ENCODE measurements at regions not wholly inside any gene's neighbourhood (a gene's known extent, or its start where the extent isn't known, plus 50 kb on each side); places are given as distances from the start of the nearest gene placed in this dataset.

DNA sequence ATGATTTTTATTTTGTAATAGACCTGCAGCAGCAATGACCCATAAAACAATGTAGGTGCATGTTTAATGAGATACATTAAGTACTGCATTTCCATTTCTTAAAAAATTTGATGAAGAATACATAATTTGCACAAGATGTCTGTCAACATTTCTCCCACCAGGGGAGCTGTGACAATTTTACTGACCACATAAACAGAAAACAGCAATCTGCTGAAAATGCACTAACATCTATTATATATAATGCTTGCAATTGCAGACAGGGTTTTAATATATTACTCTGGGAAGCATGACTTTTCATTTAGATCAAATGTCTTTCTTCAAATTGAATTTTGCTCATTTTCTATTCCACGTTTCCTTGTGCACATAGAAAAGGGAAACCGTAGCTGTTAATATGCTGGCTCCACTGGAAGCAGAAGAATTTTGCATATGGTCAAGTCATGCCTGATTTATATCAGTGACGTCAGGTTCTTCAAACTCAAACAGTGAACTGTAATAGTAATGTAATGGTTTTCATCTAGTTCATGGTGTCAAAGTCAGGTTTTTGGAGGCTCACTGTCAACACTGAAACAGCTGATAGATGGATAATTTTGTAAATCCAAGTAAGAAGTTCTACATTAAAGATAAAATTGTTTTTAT, 79.8 kb upstream of the IGF1R start:
- DNase-seq (no peak), ATAC-seq (replicated peaks) (no peak)
- Mint-ChIP-seq H3K4me3 (no peak overlapping the region), H3K4me1 (no peaks in the 10 kb centered on the region), H3K9me3 (no peaks in the 10 kb centered on the region), H3K36me3 (no peaks in the 10 kb centered on the region), H3K27ac (no peak overlapping the region), H3K27me3 (peaks cover 13 to 20% of the 10 kb centered on the region in 2 donors)

DNA sequence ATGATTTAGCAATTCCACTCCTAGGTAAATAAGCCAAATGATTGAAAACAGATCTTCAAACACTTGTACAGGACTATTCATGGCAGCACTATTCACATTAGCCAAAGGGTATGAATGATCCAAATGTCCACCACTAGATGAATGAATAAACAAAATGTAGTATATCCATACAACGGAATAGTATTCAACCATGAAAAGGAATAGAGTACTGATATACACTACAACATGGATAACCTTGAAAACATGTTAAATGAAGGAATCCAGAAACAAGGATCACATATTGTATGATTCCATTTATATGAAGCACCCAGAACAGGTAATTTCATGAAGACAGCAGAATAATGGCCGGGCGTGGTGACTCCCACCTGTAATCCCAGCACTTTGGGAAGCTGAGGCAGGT, 78.2 kb upstream of the IGF1R start:
- Mint-ChIP-seq H3K36me3 (no peaks in the 10 kb centered on the region), H3K27me3 (peaks cover 13 to 24% of the 10 kb centered on the region in 2 donors), H3K4me1 (no peaks in the 10 kb centered on the region), H3K27ac (no peak overlapping the region), H3K4me3 (no peak overlapping the region), H3K9me3 (no peaks in the 10 kb centered on the region)
- DNase-seq (no peak), ATAC-seq (replicated peaks) (no peak)

DNA sequence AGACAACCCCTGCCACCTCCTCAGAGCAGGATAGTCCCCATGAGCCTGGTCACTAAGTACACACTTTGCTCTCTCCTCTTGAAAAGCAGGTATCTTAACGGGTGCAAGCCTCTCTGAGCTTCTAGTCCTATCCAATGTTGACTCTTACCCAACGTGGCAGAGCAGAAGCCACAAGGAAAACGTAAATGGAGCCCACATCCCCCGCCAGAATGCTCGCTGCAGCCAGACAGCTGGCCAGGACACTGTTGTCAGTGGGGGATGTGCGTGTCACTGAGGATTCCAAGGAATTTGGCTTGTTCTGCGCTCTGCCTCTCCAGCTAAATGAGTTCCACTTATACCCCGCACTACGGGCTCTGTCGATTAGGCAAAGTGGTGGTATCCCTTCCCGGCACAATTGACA, 67.8 kb upstream of the IGF1R start:
- ATAC-seq (replicated peaks) = no peak
- DNase-seq = no peak
- Mint-ChIP-seq H3K36me3 (no peaks in the 10 kb centered on the region), H3K27me3 (peaks cover 30 to 32% of the 10 kb centered on the region in 2 donors), H3K4me3 (no peak overlapping the region), H3K27ac (no peak overlapping the region), H3K9me3 (peaks cover 4 to 10% of the 10 kb centered on the region in 2 donors), H3K4me1 (no peaks in the 10 kb centered on the region)

DNA sequence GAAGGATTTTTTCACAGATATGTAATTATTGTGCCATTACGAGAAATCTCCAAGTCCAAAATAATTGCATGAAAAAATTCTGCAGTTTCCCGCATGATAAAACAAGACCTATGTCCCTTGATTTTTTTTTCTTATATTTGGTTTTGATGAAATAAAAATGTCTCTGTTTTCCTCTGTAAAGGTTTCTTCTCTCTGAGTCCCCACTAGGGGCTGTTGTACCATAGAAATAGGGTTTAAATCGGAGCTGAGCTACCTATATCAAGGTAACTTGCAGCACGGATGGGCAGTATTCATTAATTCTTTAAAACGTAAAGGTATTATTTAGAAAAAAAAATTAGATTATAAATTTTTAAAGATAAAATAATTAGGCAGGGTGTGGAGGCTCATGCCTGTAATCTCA, 66.6 kb upstream of the IGF1R start:
- H3K36me3 Mint-ChIP-seq = no peaks in the 10 kb centered on the region
- H3K27me3 Mint-ChIP-seq = peaks cover 36 to 43% of the 10 kb centered on the region in 2 donors

DNA sequence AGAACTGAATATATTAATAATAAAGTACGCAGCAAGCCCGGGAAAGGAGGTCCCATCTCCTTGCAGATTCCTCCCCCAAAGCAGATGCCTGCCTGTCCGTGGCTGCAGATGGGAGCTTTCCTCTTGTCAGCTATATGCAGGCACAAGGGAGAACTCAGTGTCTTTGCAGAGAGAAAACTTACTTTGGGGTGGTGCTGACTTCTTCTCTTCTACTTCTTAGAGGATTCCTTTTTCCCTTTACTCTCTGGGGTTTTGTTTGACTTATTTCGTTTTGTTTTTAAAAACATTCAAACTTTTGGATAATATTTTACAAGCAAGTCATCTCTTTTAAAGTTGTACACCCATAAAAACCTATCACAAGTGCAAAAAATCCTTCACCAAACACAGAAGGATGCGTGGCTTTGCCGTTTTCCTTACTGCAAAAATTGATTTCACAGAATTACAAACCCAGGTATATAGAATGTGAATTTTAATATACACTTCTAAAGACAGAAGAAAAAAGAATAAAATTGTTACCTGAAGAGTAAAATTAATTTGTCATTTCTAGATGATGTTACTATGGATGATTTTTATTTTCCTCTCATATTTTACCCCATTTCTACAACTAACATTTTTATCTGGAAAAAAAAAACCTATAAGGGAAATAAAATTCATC, 65.3 kb upstream of the IGF1R start:
- DNase-seq (no peak), ATAC-seq (replicated peaks) (no peak)
- Mint-ChIP-seq H3K9me3 (peaks cover 4 to 10% of the 10 kb centered on the region in 2 donors), H3K4me3 (no peak overlapping the region), H3K27me3 (peaks cover 36 to 47% of the 10 kb centered on the region in 2 donors), H3K4me1 (no peaks in the 10 kb centered on the region), H3K27ac (no peak overlapping the region), H3K36me3 (no peaks in the 10 kb centered on the region)

More for the DNA sequence above, 66.6 kb upstream of the IGF1R start:
- no peak overlapping the region for H3K27ac Mint-ChIP-seq
- H3K4me1 Mint-ChIP-seq = no peaks in the 10 kb centered on the region
- ATAC-seq (replicated peaks) = no peak
- peaks cover 4 to 10% of the 10 kb centered on the region in 2 donors for H3K9me3 Mint-ChIP-seq
- DNase-seq = no peak
- no peak overlapping the region for H3K4me3 Mint-ChIP-seq

DNA sequence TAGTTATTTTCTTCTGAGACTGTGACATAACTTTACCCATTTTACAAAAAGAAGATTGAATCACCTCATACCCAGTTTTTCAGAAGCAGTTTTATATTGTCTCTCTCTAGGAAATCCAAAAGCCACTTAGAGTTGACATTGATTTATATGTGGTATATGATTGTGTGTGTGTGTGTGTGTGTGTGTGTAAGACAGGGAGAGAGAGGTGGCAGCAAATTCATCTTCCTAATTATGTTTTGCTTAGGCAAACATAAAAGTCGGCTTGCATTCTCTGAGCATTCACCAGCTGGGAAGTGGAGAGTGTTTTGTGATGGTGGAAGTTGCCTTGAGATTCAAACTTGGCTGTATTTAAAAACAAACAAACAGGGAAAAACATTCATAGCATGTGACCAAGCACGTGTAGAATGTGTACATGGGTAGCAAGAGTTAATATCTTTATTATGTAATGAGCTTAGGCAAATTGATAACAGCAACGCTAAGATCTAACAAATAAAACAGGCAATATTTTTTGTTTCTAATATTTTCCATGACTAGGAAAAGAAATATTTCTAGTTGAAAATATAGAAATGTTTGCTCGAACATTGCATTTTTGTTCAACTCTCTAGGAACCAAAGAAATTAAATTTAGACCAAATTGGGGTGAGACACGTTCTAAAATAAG, 64.4 kb upstream of the IGF1R start:
- no peak for DNase-seq
- Mint-ChIP-seq H3K4me1 (no peaks in the 10 kb centered on the region), H3K27ac (no peak overlapping the region), H3K4me3 (no peak overlapping the region), H3K27me3 (peaks cover 35 to 46% of the 10 kb centered on the region in 2 donors), H3K36me3 (no peaks in the 10 kb centered on the region), H3K9me3 (peaks cover 0 to 6% of the 10 kb centered on the region in 2 donors)
- ATAC-seq (replicated peaks) = no peak

DNA sequence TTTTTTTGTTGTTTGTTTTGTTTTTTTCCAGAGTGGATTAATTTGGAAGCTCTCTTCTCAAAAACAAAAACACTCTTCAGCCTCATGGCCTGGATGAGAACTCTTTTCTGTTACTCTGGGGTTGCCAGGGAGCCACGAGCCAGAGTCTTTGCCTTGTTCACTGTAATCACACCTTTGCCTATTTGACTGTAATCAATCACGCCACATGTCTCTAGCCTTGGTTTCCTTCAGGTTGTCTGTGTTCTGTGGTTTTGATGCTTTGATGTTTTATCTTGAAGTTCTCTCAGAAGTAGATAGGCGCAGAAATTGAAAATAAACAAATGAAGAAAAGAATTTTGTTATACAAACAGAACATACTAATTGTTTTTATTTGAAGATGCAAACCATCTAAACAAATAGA, 62.3 kb upstream of the IGF1R start:
- no peak overlapping the region for H3K27ac Mint-ChIP-seq
- H3K4me1 Mint-ChIP-seq = no peaks in the 10 kb centered on the region
- peaks cover 35 to 39% of the 10 kb centered on the region in 2 donors for H3K27me3 Mint-ChIP-seq
- H3K4me3 Mint-ChIP-seq = no peak overlapping the region
- no peaks in the 10 kb centered on the region for H3K9me3 Mint-ChIP-seq
- H3K36me3 Mint-ChIP-seq = no peaks in the 10 kb centered on the region
- no peak for ATAC-seq (replicated peaks)
- DNase-seq = no peak

DNA sequence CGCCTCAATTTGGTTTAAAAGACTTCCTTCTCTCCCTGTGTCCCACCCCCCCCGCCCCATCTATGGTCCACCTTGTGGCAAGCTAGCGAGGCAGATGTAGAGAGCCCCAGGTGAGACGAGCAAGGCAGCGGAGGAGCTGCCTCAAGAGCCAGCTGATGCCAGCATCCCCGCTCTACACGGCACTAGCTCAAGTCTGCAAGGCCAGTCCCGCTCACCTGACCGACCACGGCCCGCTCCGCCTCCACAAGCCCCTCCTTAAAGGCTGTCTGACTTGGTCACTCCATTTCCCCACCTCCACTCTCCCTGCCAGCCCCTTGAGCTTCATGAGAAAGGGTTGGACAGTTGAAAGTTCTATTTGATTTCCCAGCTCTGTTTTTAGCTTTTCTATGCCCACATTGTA, 56.2 kb upstream of the IGF1R start:
- Mint-ChIP-seq H3K36me3 (no peaks in the 10 kb centered on the region), H3K4me1 (no peaks in the 10 kb centered on the region), H3K27ac (no peak overlapping the region), H3K4me3 (no peak overlapping the region), H3K9me3 (no peaks in the 10 kb centered on the region), H3K27me3 (peaks cover 16 to 36% of the 10 kb centered on the region in 2 donors)
- ATAC-seq (replicated peaks) (no peak), DNase-seq (no peak)

DNA sequence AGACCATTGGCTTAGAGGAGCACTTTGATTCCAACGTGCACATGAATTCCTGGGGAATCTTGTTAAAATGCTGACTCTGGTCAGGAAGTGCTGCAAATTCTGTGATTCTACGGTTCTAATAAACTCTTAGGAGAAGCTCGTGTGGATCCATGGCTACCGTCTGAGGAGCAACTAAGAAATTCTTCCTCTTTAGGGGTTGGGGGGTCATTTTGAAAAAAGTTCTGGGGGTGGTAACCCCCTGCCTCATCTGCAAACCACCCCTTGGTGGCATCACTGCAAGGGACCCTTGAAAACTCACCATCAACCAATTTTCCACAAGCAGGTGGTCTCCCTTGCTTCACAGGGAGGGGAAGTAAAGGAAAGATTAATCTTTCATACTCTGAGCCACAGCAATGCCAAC, 52.2 kb upstream of the IGF1R start:
- Mint-ChIP-seq H3K4me3 (no peak overlapping the region), H3K27ac (no peak overlapping the region), H3K4me1 (peaks cover 6 to 10% of the 10 kb centered on the region in 2 donors), H3K9me3 (no peaks in the 10 kb centered on the region), H3K27me3 (peaks cover 8 to 24% of the 10 kb centered on the region in 2 donors), H3K36me3 (no peaks in the 10 kb centered on the region)
- ATAC-seq (replicated peaks) (no peak), DNase-seq (no peak)

DNA sequence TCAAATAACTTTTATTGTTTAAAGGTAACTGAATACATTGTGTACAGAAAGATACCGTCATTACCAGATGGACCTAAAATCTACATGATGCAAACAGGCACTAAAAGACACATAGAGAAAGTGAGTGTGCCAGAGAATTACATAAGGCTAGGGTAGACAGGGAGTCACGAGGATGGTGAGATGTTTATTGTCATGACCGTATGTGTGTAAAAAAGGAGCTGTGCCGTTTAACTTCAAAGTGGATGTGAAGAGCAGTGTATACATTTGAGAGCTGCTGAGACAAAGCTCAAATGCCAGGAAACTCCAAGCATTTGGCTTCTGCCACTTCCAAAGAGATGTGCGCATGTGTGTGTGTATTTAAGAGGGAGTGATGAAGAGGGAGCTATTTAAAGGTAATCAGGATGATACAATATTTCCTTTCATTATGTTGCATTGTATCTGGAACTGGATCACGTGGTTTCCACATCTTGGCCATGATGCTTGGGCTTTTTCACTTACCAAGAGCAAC, 51.4 kb upstream of the IGF1R start:
- DNase-seq (no peak), ATAC-seq (replicated peaks) (no peak)
- H3K4me3 Mint-ChIP-seq = no peak overlapping the region
- no peaks in the 10 kb centered on the region for H3K36me3 Mint-ChIP-seq
- peaks cover 6 to 10% of the 10 kb centered on the region in 2 donors for H3K4me1 Mint-ChIP-seq
- no peak overlapping the region for H3K27ac Mint-ChIP-seq
- H3K27me3 Mint-ChIP-seq = peaks cover 8 to 17% of the 10 kb centered on the region in 2 donors
- H3K9me3 Mint-ChIP-seq = no peaks in the 10 kb centered on the region

DNA sequence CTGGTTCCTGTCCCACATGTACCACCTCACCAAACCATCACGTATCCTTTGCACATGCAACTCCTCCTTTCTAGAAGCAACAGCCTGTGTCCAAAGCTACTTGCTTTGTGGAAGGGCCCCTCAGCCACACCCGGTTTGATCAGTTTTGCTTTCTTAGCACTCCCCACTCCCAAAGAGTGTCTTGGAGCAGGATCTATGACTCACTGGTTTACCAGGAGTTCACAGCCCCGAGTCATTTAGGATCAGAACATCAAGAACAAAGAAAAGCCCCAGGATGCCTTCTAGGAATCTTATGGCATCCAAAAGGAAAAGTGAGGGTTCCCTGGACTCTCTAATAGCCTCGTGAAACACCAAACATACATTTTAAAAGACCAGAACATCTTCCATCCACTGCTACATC, 50.7 kb upstream of the IGF1R start:
- no peaks in the 10 kb centered on the region for H3K9me3 Mint-ChIP-seq
- DNase-seq (no peak), ATAC-seq (replicated peaks) (no peak)
- peaks cover 6 to 10% of the 10 kb centered on the region in 2 donors for H3K4me1 Mint-ChIP-seq
- H3K27ac Mint-ChIP-seq = no peak overlapping the region
- H3K27me3 Mint-ChIP-seq = peaks cover 1 to 10% of the 10 kb centered on the region in 2 donors
- H3K4me3 Mint-ChIP-seq = no peak overlapping the region
- H3K36me3 Mint-ChIP-seq = no peaks in the 10 kb centered on the region

Measured in stimulated activated naive B cell treated with anti-CD40 and anti-IgM and Interleukin-4, amounts not matched to agents 10 μg/mL and 1 μg/mL and 100 μg/mL, for 72 hours (primary cell).